Umbilical cord (tissue), 1 donor: ENCODE measurements at regions not wholly inside any gene's neighbourhood (a gene's known extent, or its start where the extent isn't known, plus 50 kb on each side); places are given as distances from the start of the nearest gene placed in this dataset.

Source experiments
- DNase-seq: peaks from one replicate; pipeline ENCODE4 v3.0.0-alpha.2; 2015; ENCODE audit warnings: low spot score

- DNase-seq = no peak
Measured at GRCh38 chr4:83858131-83858530, 322.2 kb downstream of the GPAT3 start.

DNA sequence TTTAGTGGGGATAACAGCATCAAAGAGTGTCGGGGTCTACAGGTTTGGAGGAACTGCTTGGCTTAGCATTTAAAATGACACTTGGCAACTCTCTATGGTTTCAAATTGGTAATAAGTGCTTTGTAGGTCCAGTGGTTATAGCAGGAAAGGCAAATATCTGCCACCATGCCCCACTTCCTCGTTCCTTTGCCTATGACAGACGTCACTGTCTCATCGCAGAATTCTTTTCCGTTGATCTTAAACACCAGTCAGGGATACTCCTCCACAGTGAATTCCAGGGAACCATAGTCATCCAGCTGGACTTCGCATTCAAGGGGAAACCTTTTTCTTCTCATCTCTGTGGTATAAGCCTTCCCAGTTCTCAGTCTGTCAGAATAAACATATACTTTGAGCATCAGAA lies 319.1 kb downstream of the GPAT3 start:
- DNase-seq = no peak

DNA sequence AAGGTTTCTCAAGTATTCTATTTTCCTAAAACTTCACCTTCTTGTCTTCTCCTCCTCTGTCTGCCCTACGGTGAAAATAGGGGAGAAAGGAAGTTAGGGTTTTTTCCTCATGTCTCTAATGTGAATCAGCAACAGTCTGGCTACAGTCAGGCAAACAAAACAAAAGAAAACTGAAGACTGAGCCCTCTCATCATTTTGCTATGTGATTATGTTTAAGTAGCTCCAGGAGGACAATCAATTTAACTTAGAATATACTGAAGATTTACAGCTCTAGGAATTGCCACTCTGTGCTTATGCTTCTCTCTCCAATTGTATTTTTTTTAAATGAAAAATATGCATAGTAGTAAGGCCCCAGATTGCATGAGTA lies 316.2 kb downstream of the GPAT3 start:
- no peak for DNase-seq

DNA sequence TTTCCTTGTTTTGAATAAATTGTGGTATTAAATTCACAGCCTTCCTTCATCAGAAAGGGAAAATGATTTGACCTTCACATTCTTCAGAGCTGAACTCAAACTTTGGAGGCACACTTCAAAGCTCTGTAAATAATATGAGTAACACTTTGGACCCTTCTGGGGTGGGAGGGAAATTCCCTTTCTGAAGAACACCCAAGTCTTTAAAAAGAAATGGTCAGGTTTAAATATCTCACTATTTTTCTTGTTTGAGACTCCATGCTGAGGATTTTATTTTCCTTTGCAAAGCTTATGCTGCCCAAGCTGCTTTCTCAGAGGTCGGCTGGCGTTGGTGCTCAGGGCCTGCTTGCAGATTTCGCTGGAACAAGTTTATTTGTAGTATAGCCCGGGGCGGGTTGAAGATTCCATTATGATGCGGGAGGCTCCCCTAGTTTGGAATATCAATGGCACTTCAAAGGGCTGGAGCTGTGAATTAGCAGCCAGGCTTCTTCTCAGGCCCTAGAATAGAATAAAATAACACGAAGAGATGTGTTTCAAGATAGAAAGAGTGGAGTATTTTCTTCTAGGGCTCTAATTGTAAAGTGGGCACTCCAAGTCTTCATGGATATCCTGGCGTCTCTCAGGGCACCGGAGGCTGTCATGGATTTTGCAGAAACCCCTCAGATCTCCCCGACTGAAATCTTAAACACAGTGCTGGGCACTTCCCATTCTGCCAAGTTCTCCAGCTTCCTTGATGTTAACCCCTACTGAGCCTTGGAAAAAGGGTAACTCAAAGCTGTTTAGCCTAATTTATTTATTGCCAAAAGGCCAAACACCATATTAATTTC lies 315.6 kb downstream of the GPAT3 start:
- DNase-seq = no peak

DNA sequence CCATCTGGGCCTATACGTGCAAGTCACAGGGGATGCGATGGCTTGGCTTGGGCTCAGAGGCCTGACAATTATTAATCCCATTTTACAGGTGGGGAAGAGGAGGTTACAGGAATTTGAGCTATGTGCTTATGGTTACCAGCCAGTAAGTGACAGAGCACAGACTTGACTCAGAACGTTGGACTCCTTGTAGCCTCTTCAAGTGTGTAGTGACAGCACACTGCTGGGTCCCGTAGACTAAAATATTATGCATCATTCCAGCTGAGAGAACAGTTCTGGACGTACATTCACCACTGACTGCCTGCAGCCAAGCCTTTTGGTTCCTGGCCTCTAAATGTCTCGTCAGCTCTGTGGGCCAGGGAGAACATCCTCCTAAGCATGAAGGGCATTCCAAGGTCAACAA lies 314.5 kb downstream of the GPAT3 start:
- no peak for DNase-seq

DNA sequence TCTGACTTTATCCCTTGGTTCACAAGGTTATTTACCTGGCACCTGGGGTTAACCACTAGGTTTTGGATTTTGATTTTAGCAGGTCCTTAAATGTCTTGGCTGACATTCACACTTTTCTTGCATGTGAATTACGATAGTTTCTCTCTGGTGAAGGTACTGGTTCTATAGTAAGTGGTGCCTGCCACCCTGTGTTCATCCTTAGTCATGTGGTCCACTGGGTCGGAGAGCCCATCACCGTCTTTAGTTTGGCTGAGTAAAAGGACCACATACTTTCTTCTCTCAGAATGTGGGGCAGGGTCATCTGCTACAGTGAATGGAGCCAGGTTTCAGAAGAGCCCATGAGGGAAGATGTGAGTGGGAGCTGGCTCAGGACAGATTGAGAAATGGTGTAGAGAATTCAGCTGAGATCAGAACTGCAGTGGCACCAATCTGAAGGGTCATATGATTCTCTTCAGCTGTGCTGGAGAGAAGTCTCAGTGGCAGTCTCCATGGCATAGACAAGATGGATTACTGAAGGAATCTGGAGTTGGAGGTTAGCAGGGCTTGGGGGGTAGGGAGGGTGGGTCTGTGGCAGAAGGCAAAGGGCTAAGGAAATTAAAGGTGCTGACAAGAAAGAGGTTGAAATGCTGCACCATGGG lies 310.4 kb downstream of the GPAT3 start:
- DNase-seq = no peak

DNA sequence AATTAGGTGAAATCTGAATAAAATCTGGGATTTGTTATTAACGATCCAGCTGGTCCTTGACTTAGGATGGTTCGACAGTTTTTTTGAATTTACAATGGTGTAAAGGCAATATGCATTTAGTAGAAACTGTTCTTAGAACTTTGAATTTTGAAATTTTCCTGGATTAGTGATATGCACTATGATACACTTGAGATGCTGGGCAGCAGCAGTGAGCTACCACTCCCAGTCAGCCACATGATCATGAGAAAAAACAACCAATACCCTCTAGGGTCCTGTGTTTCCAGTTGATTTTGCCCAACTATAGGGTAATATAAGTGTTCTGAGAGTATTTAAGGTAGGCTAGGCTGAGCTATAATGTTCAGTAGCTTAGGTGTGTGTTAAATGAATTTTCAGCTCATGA lies 303.7 kb downstream of the GPAT3 start:
- no peak for DNase-seq

DNA sequence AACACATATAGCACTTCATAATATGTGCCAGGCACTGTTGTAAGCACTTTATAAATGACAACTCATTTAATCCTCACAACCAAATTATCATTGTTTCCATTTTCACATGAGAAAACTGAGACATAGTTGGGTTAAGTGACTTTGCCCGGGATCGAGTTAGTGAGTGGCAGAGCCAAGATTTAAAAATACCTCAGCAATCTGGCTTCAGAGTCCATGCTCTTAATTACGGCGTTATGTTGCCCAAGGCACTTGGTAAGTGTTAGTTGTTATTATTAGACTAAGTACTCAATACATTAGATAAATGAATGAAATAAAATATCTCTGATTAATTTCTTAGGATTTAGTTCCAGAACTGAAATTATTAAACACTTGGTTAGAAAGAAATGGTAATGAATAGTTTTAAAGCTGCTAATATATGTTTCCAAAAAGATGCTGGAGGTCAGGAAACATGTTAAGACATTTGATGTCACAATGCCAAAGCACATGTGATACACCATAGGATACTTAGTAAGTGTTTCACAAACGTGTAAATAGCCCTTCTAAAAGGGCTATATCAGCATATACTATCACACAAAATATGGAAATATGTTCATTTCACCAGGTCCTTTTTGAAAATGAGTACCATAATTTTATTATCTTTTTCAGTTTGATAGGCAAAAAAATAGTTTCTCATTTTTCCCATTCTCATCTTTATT lies 301.9 kb downstream of the GPAT3 start:
- DNase-seq = no peak

GRCh38 chr4:83833920-83834319 lies 298.0 kb downstream of the GPAT3 start:
- no peak for DNase-seq

DNA sequence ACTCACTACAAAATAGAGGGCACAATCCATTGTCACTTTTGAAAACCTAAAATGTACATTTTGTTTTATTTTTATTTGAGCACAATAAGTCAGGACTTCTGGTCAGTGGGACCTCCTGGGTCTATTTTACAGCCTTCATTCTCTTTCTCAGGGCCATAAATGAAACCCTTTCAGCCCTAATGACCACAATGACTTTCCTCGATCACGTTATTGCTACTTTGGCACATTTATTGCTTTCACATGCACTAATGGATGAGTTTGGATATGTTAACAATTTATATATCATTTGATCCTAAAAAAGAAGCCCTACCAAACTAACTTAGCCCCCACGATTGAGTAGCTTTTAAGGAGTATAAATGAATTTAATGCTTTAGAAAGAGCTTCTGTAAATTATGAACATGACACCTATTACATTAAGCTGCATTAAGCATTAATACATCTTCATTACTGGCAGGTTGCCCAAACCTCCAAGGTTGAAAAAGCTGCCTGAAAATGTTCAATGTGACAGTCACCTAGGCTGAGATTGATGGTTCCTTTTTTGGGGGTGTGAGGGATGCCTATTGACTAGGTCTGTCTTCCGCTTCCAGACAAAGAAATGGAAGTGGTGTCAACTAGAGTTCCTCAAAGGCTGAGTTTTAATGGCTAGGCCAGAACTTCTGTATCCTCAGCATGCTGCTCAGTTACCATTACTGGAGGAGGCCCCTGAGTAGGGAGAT lies 296.4 kb downstream of the GPAT3 start:
- DNase-seq = no peak

GRCh38 chr4:83831588-83831987 lies 295.7 kb downstream of the GPAT3 start:
- DNase-seq = no peak

DNA sequence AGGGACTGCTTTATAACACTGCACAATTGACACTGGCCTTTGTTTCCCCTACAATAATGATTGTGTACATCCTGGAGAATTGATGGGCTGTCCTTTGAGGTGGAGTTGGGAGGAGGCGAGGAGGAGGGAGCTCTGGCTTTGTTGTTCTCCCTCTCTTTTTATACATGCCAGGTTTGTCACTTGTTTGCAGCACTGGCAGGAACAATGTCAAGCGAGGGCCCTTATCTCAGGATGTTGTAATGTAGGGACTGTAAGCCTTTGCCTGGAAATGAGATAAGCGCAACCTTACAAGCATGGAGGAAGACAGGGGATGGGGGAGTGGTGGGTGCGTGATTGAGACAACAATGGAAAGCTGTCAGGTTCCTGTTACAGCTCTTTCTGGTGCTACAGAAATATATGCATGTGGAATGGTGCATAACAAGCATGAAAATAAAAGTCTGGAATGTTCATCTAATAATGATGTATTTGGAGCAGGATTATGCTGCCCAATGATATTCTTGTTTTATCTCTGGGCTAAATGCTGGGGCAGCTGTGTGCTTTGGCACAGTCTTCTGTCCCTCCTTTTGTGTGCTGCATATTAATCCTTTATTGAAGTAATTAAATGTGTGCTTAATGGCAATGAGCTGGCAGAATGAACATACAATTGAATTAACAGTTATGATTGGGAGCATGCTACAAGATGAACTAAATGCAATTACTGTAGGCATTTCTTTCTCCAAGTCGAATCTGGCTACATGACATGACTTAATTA lies 294.4 kb downstream of the GPAT3 start:
- DNase-seq = no peak

GRCh38 chr4:83828601-83829000 lies 292.7 kb downstream of the GPAT3 start:
- DNase-seq = no peak

- DNase-seq = no peak
Measured at GRCh38 chr4:83821493-83821892, 285.6 kb downstream of the GPAT3 start.

GRCh38 chr4:83819582-83819981 lies 283.7 kb downstream of the GPAT3 start:
- DNase-seq = no peak

DNA sequence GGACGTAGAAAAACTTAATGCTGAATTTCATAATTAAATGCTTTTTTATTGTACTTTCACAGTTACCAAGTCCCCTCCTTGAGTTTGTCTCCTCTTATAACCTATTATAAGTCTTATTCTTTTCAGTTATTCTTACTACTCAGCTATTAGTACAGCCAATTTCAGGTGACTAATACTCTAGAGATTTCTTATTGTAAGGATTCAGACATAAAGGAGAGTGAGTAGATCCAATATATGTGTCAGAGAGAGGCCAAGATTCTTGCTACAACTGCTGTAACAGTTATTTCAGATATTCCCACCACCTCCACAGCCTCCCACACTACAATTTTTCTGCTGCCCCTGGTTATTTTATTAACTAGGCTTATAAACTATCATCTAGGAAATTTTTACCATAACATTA lies 274.5 kb downstream of the GPAT3 start:
- no peak for DNase-seq

- DNase-seq = no peak
Measured at GRCh38 chr4:83809581-83809980, 273.7 kb downstream of the GPAT3 start.

DNA sequence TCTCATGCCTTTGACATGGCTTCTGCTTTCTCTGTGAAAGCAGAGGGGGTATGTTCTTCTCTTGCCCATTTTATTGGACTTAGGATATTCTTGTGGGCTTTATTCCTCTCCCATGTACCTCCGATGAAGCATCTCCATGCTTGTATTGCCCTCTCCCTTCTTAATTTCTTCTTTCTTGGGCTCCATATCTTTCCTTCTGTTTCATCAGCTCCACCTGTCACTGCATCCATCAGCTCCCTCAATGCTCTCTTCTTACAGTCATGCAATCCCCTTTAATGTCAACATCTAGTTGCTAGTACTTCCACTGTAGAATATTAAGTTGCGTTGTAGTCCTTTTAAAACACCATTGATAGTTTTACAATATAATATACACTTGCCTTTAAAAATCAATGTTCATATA lies 257.6 kb downstream of the GPAT3 start:
- DNase-seq = no peak

GRCh38 chr4:83785891-83786290 lies 250.0 kb downstream of the GPAT3 start:
- DNase-seq = no peak

DNA sequence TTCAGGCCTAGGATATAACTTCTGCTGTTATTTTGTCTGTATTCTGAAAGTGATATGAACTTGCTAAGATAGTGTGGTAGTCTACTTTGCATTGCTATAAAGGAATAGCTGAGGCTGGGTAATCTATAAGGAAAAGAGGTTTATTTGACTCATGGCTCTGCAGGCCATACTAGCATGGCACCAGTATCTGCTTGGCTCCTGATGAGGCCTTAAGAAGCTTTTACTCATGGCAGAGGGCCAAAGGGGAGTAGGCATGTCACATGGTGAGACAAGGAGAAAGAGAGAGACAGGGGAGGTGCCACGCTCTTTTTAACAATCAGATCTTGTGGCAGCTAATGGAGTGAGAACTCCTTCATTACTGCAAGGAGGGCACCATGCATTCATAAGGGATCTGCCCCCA lies 247.3 kb downstream of the GPAT3 start:
- DNase-seq = no peak

- no peak for DNase-seq
Measured at GRCh38 chr4:83782591-83782990, 246.7 kb downstream of the GPAT3 start.

DNA sequence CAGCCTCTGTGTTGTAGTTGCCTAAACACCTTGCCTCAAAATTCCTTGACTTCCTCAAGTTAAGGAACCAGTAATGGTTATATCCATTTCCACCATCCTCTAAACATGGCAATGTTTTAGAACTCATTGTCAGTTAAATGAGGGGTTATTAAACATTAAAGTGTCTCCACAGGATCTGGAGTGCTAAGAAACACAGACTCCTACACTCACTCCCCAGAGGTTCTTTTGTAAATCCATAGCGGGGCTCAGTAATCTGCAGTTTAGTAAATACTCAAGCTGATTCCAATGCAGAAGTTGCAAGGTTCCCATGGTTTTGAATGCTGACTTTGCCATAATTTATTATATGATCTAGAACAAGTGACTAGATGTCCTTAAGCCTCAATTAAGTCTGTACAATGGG lies 245.5 kb downstream of the GPAT3 start:
- DNase-seq = no peak
